Fibroblast of skin of right biceps (primary cell): ENCODE measurements at regions not wholly inside any gene's neighbourhood (a gene's known extent, or its start where the extent isn't known, plus 50 kb on each side); places are given as distances from the start of the nearest gene placed in this dataset.
"Not testable (repeated sequence)": the region's sequence is repeated elsewhere in the genome, so short reads cannot be mapped to it uniquely, and the experiment has no call there.

ENCODE experiments used
- DNase-seq: peaks from one replicate; pipeline ENCODE4 v3.0.0-alpha.2; 2013

DNA sequence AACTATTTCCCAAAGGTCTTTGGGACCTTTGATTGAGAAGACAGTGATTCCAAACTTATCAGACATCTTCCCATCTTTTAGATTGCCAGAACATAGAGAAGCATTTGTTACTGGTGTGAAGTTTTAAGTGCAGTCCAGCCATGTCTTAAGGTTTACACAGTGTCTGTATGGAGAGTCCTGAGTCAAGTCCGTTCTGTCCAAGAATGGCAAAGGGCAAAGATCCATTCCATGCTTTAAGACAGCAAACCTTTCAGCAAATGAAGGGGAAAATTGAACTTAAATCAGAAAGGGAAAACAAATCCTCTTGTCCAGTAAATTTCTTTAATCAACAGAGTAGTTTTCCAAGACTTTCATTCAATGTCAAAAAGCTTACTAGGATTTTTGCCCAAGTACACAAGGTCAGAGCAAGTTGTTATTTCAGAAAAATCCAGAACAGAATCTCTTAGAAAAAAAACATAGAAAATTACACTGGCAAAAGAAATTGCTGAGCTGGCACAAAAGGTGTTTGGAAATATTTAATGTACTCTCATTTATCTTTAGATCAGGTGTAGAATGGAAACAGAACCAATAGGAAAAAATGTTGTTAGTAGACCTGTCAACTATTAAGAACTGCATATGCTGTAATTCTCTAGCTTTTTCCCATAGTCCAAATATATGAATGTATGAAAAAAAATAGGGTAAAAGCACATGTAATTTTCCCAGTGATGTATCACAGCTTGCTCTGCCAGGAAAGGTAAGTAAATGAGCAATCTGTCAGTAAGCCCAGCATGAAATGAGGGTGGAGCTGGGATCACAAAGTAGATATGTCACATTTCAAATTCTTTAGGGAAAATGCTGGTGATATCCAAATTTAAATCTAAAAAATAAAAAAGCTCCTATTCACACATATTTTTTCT, 1099.9 kb downstream of the TUSC7 start:
- DNase-seq, result no peak

- no peak for DNase-seq
Measured at GRCh38 chr3:117811786-117812185, 1102.2 kb downstream of the TUSC7 start.

DNA sequence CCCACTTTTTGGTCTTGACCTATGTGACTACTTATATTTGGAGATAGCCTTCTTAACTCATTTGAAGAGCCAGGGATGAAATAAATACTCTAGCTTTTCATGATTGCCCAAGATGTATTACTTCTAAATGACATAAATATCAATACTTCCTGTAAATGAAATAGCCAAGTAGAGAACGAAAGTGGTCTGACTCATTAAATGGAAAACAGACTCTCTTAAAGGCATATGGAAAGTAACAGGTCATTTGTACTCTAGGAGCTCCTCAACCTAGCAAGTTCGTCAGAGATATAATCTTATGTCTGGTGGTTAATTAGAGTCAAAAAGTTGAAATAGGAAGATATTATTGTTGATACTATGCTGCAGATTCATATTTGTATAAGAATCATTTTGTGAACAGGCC, 1105.4 kb downstream of the TUSC7 start:
- DNase-seq, result peak; percentile 26

GRCh38 chr3:117817103-117817502, 1107.5 kb downstream of the TUSC7 start:
- no peak for DNase-seq

DNA sequence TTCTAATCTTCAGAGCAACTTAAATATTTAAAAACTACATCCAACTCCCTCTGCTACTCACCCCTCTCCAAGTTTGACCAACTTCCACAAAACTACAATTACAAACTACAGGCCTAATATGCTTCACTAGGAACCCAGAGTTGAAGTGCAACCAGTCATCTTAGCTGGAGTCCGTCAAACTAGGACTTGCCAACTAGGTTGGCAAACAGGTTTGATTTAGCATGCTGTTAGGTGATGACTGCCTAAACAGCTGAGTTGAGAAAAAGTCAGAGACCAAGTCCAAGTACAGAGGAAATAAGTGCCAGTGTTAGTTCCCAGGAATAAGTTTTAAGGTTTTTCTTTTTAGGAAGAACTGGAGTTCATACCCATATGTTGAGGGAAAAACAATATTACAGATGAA, 1109.0 kb downstream of the TUSC7 start:
- DNase-seq, result no peak

DNA sequence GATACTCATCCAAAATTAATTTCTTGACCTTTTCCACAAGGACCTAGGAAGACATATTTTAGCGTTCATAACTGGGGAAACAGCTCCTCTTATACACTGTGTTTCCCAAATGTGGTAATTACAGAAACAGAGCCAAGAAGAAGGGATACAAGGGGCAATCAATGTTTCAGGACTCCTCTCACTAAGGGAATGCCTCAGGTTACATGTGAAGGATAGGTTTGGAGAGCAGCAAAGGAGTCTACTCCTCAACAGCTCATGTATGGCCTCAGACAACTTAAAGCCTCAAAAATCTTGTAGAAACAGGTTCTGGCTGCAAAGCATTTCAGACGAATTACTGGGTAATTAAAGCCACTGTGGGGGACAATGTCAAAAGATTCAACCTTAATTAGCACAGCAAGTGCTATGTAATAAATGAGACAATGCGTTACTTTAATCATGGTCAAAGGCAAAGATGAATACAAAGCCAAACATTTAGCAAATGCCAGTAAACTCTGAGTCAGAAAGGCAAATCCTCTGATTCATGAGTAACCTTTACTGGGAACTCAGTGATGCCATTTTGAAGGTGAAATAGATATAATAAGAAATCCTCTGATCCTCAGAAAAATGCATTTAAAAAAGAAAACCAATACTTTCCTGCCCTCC, 1111.2 kb downstream of the TUSC7 start:
- DNase-seq, result peak; percentile 58

- no peak for DNase-seq
Measured at GRCh38 chr3:117822416-117822815, 1112.8 kb downstream of the TUSC7 start.

DNA sequence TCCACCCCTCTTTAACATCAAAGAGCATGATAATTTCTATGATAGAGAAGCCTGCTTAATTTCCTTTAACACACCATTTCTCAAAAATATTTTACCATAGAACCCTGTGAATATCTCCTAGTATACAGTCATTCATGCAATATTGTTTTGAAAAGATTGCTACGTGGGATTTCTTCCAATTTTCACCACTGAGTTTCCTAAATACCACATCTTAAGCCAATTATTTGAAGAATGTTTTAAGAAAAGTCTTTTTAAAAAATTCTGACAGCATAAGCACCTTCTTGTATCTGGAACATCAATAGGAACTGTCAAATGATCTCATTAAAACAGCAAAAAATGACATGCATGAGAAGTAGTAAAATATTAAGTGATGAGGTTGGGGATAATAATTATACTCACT, 1126.7 kb downstream of the TUSC7 start:
- peak; percentile 53 for DNase-seq

DNA sequence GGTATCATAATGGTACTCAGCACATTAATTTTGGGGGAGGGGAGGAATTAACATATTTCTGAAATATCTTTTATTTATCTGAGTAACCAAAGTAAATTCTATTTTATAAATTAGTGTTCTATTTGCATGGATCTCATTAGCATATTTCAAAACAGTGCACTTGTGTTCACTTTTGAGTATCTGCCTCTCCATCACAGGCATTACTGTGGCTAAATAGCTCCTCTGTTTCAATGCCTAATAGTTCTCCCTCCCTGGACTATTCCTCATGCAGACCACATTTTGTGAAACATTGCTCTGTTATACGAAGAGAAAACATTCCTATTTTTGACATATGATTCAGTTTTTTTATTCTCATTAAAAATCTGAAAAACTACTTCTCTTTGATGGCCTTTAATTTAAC, 1127.8 kb downstream of the TUSC7 start:
- no peak for DNase-seq

DNA sequence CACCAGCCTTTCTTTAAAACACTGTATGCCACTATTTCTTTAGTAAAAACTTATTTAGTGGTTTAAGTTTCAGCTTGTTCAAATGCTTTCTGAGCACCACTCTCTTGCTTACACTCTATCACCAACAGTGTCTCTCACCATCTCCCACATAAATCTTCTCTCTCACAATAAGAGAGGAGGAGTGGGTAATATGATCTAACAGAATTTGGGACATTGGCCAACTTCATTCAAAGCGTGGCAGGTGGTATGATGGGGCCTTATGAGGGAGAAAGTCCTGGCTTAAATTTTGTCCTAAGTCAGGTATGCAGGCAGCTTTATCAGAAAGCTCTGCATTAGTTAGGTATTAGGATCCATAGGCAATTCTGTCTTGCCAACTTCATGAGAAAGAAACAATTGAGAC, 1132.5 kb downstream of the TUSC7 start:
- no peak for DNase-seq

DNA sequence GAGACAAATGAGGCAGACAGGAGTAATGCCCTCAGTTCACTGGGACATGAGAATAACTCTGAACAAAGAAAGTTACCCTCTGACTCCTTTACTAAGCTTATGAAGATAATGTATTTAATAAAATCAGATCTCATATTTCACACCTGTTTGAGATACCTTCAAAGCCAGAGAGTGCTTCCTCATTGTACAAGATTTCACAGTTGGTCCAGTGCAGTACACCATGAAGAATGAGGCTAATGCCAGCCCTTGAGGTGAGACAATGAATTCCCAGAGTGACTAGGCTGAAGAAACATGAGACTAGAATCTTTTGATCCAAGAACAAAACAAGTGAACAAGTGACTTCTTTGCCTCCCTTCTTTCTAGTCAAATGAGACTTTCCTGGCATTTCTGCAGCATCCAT, 1133.8 kb downstream of the TUSC7 start:
- DNase-seq, result no peak

DNA sequence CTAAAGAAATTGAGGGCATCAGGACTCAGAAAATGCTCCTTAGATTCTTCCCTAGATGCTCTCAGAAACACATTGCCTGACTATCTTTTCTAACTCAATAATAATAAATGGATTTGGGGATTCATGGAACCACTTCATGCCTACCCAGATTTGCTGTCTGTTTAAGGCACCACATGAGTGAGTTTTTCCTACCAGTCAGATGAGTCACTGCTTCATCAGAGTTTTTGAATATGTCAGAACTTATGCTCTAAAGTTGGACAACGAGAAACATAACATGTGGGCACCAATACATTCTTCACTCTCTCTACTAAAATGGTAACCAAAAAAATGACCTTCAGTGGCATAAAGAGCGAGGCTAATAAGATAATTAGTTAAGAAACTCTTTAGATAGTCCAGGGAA, 1135.1 kb downstream of the TUSC7 start:
- DNase-seq, result peak; percentile 34

DNA sequence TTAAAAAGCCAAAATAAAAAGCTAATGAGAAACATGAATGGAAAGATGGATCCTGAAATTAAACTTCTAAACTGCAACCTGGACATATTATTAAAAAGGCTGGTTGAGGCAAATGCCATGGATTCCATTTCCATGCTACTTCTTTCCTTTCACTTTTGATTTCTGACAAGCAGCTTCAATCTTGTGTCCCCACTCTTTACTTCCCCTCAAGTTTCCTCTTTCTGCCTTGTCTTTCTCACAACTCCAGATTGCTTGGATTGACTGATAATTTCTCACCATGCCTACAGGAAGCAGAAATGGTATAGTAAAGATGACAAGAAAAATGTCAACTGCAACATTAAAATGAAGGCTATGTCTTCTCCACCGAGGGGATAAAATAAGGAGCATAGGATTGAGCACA, 1136.7 kb downstream of the TUSC7 start:
- no peak for DNase-seq

DNA sequence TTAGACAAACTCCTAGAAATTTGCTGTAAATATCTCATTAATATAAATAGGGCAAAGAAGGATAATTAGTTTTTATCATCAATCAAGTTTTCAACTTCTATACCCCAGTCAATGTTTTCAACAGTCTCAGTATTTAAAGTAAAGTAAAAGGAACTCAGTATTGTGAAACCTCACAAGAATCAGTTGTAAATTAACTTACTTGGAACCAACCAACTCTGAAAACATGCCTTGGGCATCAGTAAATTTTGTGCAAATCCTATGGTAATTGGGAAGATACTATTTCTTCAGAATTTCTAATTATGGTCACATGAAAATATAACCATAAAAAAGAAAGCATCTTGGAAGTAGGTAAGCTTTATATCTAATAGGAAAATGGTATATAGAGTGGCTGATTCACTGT, 1139.0 kb downstream of the TUSC7 start:
- no peak for DNase-seq

GRCh38 chr3:117853923-117854668, 1144.5 kb downstream of the TUSC7 start:
- DNase-seq, result peak; percentile 71

GRCh38 chr3:117856354-117856753, 1146.8 kb downstream of the TUSC7 start:
- no peak for DNase-seq

DNA sequence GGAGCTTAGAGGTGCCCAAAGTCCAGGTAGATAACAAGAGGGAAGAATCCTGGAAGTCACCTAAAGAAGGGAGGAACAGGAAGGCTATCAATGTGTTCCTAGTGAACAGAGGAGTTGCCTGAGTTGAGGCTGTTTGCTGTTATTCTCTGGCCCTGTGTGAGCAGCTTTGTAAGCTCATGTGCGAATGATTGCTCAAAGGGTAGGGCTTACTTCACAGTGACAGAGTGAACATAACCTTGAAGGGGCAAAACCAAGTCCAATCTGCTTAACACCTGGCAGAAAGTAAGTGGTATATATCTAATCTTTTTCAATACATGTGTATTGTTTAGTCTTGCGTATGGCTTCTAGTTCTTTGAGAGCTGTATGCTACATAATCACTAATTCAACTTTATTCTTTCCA, 1153.6 kb downstream of the TUSC7 start:
- no peak for DNase-seq

GRCh38 chr3:117865338-117865737, 1155.8 kb downstream of the TUSC7 start:
- no peak for DNase-seq

GRCh38 chr3:117868766-117869165, 1159.2 kb downstream of the TUSC7 start:
- peak; percentile 19 for DNase-seq

- DNase-seq, result peak; percentile 32
Measured at GRCh38 chr3:117871934-117872333, 1162.4 kb downstream of the TUSC7 start.

DNA sequence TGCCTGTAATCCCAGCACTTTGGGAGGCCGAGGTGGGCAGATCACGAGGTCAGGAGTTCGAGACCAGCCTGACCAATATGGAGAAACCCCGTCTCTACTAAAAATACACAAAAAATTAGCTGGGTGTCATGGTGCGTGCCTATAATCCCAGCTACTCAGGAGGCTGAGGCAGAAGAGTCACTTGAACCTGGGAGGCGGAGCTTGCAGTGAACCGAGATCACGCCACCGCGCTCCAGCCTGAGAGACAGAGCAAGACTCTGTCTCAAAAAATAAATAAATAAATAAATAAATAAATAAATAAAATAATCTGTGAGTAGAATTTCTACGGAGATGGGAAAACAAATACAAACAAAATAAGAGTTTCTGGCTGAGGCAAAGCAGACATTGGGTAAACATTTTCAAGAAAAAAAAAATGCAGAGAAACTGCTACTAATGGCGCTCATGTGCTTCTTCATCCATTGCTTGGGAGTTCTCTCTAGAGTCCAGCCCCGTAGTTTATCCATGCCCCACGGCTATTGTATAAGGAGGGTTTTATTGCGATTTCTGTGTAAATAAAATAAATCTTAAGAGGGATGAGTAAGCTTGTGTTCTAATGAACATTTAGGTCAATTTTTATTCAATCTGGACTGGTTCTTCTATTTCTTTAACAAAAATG, 1161.9 kb downstream of the IGSF11 start:
- not testable (repeated sequence) for DNase-seq

- DNase-seq, result no peak
Measured at GRCh38 chr3:117873249-117873600, 1161.4 kb downstream of the IGSF11 start.

DNA sequence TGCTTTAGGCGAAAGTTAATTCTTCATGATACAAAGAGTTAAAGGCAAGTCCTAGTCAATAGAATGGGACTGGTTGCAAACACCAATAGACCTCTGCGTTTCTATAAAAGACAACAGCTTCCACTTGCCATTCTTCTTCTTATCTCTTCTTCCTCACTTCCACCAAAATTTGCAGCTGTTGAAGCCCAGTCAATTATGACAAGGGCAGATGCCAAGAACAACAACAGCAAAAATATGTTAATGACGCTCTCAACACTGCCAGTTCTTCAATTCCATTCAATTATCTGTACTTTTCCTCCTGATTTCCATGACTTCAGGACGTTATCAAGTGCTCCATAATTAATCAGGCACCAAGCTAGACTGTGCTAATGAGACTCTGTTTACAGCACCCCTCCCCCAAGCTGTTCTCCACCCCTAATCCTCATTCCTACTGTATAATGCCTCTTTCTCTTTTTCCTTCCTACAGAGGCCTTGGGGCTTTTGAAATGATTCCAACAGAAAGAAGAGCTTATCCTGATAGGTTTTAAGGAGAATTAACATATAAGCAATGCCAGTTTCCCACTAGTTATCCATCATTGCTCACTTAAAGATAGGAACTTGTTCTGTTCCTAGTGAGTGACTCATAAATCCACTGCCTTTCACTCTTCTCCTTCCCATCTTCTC, 1160.5 kb downstream of the IGSF11 start:
- DNase-seq, result no peak
